ENCODE measurements at regions not wholly inside any gene's neighbourhood (a gene's known extent, or its start where the extent isn't known, plus 50 kb on each side); places are given as distances from the start of the nearest gene placed in this dataset.

- Histone ChIP-seq H3K27me3 (ENCODE audit: control insufficient read depth, insufficient read depth, low read length) (peaks cover 16% of the 10 kb centered on the region), H3K36me3 (ENCODE audit: control insufficient read depth, insufficient read depth, low read length) (no peaks in the 10 kb centered on the region), H3K27ac (ENCODE audit: low read length) (no peak overlapping the region), H3K4me3 (ENCODE audit: low read length) (no peak overlapping the region), H3K4me1 (ENCODE audit: control insufficient read depth, insufficient read depth, low read length) (no peaks in the 10 kb centered on the region), H3K9me3 (replicated peaks; ENCODE audit: control insufficient read depth, low read depth, low read length) (no peaks in the 10 kb centered on the region)
- no peak for DNase-seq
- WGBS (ENCODE audit: insufficient coverage) = 33% methylated on average over 13 of the region's 15 CpGs
Measured at GRCh38 chr21:36532769-36533467, 53.0 kb upstream of the CLDN14 start.

- Histone ChIP-seq H3K27ac (ENCODE audit: low read length) (no peak overlapping the region), H3K4me1 (ENCODE audit: control insufficient read depth, insufficient read depth, low read length) (no peaks in the 10 kb centered on the region), H3K9me3 (replicated peaks; ENCODE audit: control insufficient read depth, low read depth, low read length) (no peaks in the 10 kb centered on the region), H3K4me3 (ENCODE audit: low read length) (no peak overlapping the region), H3K27me3 (ENCODE audit: control insufficient read depth, insufficient read depth, low read length) (peaks cover 12% of the 10 kb centered on the region), H3K36me3 (ENCODE audit: control insufficient read depth, insufficient read depth, low read length) (no peaks in the 10 kb centered on the region)
- no peak for DNase-seq
- WGBS (ENCODE audit: insufficient coverage) = 82% methylated on average over 4 of the region's 6 CpGs
Measured at GRCh38 chr21:36533468-36533848, 53.5 kb upstream of the CLDN14 start.

GRCh38 chr21:36534656-36535055, 54.7 kb upstream of the CLDN14 start:
- 33% methylated on average over 1 of the region's 3 CpGs for WGBS (ENCODE audit: insufficient coverage)
- no peaks in the 10 kb centered on the region for H3K36me3 ChIP-seq (ENCODE audit: control insufficient read depth, insufficient read depth, low read length)
- no peak overlapping the region for H3K4me3 ChIP-seq (ENCODE audit: low read length)
- DNase-seq = no peak
- H3K4me1 ChIP-seq (ENCODE audit: control insufficient read depth, insufficient read depth, low read length) = no peaks in the 10 kb centered on the region
- no peak overlapping the region for H3K27ac ChIP-seq (ENCODE audit: low read length)
- peaks cover 11% of the 10 kb centered on the region for H3K27me3 ChIP-seq (ENCODE audit: control insufficient read depth, insufficient read depth, low read length)
- no peaks in the 10 kb centered on the region for H3K9me3 ChIP-seq (replicated peaks; ENCODE audit: control insufficient read depth, low read depth, low read length)

- H3K27ac ChIP-seq (ENCODE audit: low read length) = no peak overlapping the region
- H3K4me3 ChIP-seq (ENCODE audit: low read length) = no peak overlapping the region
- no peaks in the 10 kb centered on the region for H3K9me3 ChIP-seq (replicated peaks; ENCODE audit: control insufficient read depth, low read depth, low read length)
- peaks cover 12% of the 10 kb centered on the region for H3K27me3 ChIP-seq (ENCODE audit: control insufficient read depth, insufficient read depth, low read length)
- no peaks in the 10 kb centered on the region for H3K4me1 ChIP-seq (ENCODE audit: control insufficient read depth, insufficient read depth, low read length)
- WGBS (ENCODE audit: insufficient coverage) = 60% methylated on average over 1 of the region's 6 CpGs
- H3K36me3 ChIP-seq (ENCODE audit: control insufficient read depth, insufficient read depth, low read length) = no peaks in the 10 kb centered on the region
- peak; percentile 39 for DNase-seq
Measured at GRCh38 chr21:36535618-36536241, 55.8 kb upstream of the CLDN14 start.

- Histone ChIP-seq H3K27me3 (ENCODE audit: control insufficient read depth, insufficient read depth, low read length) (peaks cover 24% of the 10 kb centered on the region), H3K4me1 (ENCODE audit: control insufficient read depth, insufficient read depth, low read length) (peaks cover 7% of the 10 kb centered on the region), H3K36me3 (ENCODE audit: control insufficient read depth, insufficient read depth, low read length) (no peaks in the 10 kb centered on the region), H3K27ac (ENCODE audit: low read length) (no peak overlapping the region), H3K9me3 (replicated peaks; ENCODE audit: control insufficient read depth, low read depth, low read length) (no peaks in the 10 kb centered on the region), H3K4me3 (ENCODE audit: low read length) (no peak overlapping the region)
- no peak for DNase-seq
- WGBS (ENCODE audit: insufficient coverage) = 68% methylated on average over 3 of the region's 11 CpGs
Measured at GRCh38 chr21:36538761-36539160, 58.8 kb upstream of the CLDN14 start.

GRCh38 chr21:36539434-36540150, 59.7 kb upstream of the CLDN14 start:
- Histone ChIP-seq H3K9me3 (replicated peaks; ENCODE audit: control insufficient read depth, low read depth, low read length) (no peaks in the 10 kb centered on the region), H3K4me3 (ENCODE audit: low read length) (no peak overlapping the region), H3K27me3 (ENCODE audit: control insufficient read depth, insufficient read depth, low read length) (peaks cover 24% of the 10 kb centered on the region), H3K36me3 (ENCODE audit: control insufficient read depth, insufficient read depth, low read length) (no peaks in the 10 kb centered on the region), H3K27ac (ENCODE audit: low read length) (no peak overlapping the region), H3K4me1 (ENCODE audit: control insufficient read depth, insufficient read depth, low read length) (peaks cover 11% of the 10 kb centered on the region)
- no peak for DNase-seq
- 98% methylated on average over 5 of the region's 6 CpGs for WGBS (ENCODE audit: insufficient coverage)

GRCh38 chr21:36540700-36541099, 60.8 kb upstream of the CLDN14 start:
- Histone ChIP-seq H3K36me3 (ENCODE audit: control insufficient read depth, insufficient read depth, low read length) (no peaks in the 10 kb centered on the region), H3K27ac (ENCODE audit: low read length) (no peak overlapping the region), H3K9me3 (replicated peaks; ENCODE audit: control insufficient read depth, low read depth, low read length) (no peaks in the 10 kb centered on the region), H3K4me1 (ENCODE audit: control insufficient read depth, insufficient read depth, low read length) (peaks cover 17% of the 10 kb centered on the region), H3K27me3 (ENCODE audit: control insufficient read depth, insufficient read depth, low read length) (peaks cover 23% of the 10 kb centered on the region), H3K4me3 (ENCODE audit: low read length) (no peak overlapping the region)
- no peak for DNase-seq

GRCh38 chr21:36541721-36542139, 61.8 kb upstream of the CLDN14 start:
- H3K27ac ChIP-seq (ENCODE audit: low read length) = no peak overlapping the region
- no peaks in the 10 kb centered on the region for H3K9me3 ChIP-seq (replicated peaks; ENCODE audit: control insufficient read depth, low read depth, low read length)
- peaks cover 17% of the 10 kb centered on the region for H3K4me1 ChIP-seq (ENCODE audit: control insufficient read depth, insufficient read depth, low read length)
- H3K36me3 ChIP-seq (ENCODE audit: control insufficient read depth, insufficient read depth, low read length) = no peaks in the 10 kb centered on the region
- H3K4me3 ChIP-seq (ENCODE audit: low read length) = no peak overlapping the region
- H3K27me3 ChIP-seq (ENCODE audit: control insufficient read depth, insufficient read depth, low read length) = peaks cover 23% of the 10 kb centered on the region
- WGBS (ENCODE audit: insufficient coverage) = 100% methylated on average over 1 of the region's 6 CpGs
- DNase-seq = no peak

- H3K4me1 ChIP-seq (ENCODE audit: control insufficient read depth, insufficient read depth, low read length) = peaks cover 17% of the 10 kb centered on the region
- H3K27me3 ChIP-seq (ENCODE audit: control insufficient read depth, insufficient read depth, low read length) = peaks cover 23% of the 10 kb centered on the region
- H3K36me3 ChIP-seq (ENCODE audit: control insufficient read depth, insufficient read depth, low read length) = no peaks in the 10 kb centered on the region
- DNase-seq = no peak
- peak overlapping the region; percentile 10 for H3K4me3 ChIP-seq (ENCODE audit: low read length)
- H3K27ac ChIP-seq (ENCODE audit: low read length) = peak overlapping the region; percentile 29
- 12% methylated on average over 27 of the region's 34 CpGs for WGBS (ENCODE audit: insufficient coverage)
- H3K9me3 ChIP-seq (replicated peaks; ENCODE audit: control insufficient read depth, low read depth, low read length) = no peaks in the 10 kb centered on the region
Measured at GRCh38 chr21:36542312-36543101, 62.6 kb upstream of the CLDN14 start.

GRCh38 chr21:36543924-36544323, 64.0 kb upstream of the CLDN14 start:
- H3K4me3 ChIP-seq (ENCODE audit: low read length) = no peak overlapping the region
- peaks cover 20% of the 10 kb centered on the region for H3K4me1 ChIP-seq (ENCODE audit: control insufficient read depth, insufficient read depth, low read length)
- no peaks in the 10 kb centered on the region for H3K36me3 ChIP-seq (ENCODE audit: control insufficient read depth, insufficient read depth, low read length)
- no peaks in the 10 kb centered on the region for H3K9me3 ChIP-seq (replicated peaks; ENCODE audit: control insufficient read depth, low read depth, low read length)
- H3K27me3 ChIP-seq (ENCODE audit: control insufficient read depth, insufficient read depth, low read length) = peaks cover 21% of the 10 kb centered on the region
- no peak for DNase-seq
- WGBS (ENCODE audit: insufficient coverage) = 87% methylated on average over 4 of the region's 4 CpGs
- no peak overlapping the region for H3K27ac ChIP-seq (ENCODE audit: low read length)
